ENCODE measurements at regions not wholly inside any gene's neighbourhood (a gene's known extent, or its start where the extent isn't known, plus 50 kb on each side); places are given as distances from the start of the nearest gene placed in this dataset.

DNA sequence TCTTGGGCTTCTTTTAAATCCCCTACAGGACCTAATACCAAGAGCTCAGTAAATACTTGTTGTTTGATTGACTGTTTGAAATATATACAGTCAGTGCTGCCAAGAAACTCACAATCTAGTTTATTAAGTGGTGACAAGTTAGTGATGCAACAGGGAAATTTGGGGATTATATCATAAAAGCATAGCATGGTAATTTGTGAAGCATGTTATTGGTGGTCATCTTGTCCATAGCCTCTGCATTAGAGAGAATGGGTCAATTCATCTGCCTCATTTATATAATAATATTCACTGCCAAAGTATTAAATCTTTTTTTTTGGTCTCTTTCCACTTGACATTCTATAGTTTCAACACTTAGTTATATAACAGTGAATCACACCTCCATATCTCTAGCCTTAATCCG, 138.2 kb upstream of the SPAG17 start:
- H3K27me3 ChIP-seq (ENCODE audit: control insufficient read depth, insufficient read depth, low read length): no peaks in the 10 kb centered on the region
- intact Hi-C loops (cut with DNase I): no loop called here
- TF ChIP-seq, protein P1, sequence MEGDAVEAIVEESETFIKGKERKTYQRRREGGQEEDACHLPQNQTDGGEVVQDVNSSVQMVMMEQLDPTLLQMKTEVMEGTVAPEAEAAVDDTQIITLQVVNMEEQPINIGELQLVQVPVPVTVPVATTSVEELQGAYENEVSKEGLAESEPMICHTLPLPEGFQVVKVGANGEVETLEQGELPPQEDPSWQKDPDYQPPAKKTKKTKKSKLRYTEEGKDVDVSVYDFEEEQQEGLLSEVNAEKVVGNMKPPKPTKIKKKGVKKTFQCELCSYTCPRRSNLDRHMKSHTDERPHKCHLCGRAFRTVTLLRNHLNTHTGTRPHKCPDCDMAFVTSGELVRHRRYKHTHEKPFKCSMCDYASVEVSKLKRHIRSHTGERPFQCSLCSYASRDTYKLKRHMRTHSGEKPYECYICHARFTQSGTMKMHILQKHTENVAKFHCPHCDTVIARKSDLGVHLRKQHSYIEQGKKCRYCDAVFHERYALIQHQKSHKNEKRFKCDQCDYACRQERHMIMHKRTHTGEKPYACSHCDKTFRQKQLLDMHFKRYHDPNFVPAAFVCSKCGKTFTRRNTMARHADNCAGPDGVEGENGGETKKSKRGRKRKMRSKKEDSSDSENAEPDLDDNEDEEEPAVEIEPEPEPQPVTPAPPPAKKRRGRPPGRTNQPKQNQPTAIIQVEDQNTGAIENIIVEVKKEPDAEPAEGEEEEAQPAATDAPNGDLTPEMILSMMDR (IDR thresholded peaks at IDR 0.05; ENCODE audit: borderline replicate concordance, extremely low read depth, insufficient read depth): no peak
- H3K9me3 ChIP-seq (ENCODE audit: control insufficient read depth in 2 of 3, insufficient read depth in 1 of 3, low read length in 3 of 3): no peaks in the 10 kb centered on the region
- no peak overlapping the region for H3K27ac ChIP-seq (ENCODE audit: low read depth in 2 of 2, low read length in 2 of 2)
- H3K4me1 ChIP-seq (ENCODE audit: control insufficient read depth in 2 of 3, insufficient read depth in 2 of 3, low read depth in 1 of 3, low read length in 3 of 3): no peaks in the 10 kb centered on the region
- no peaks in the 10 kb centered on the region for H3K36me3 ChIP-seq (ENCODE audit: control insufficient read depth in 2 of 3, insufficient read depth in 3 of 3, low read length in 3 of 3)
- no peak for DNase-seq
- no peak overlapping the region for H3K4me3 ChIP-seq (ENCODE audit: low read length in 3 of 3)
- no peak overlapping the region for H3K9ac ChIP-seq (ENCODE audit: low read length in 3 of 3)
- FAIRE-seq: no peak

DNA sequence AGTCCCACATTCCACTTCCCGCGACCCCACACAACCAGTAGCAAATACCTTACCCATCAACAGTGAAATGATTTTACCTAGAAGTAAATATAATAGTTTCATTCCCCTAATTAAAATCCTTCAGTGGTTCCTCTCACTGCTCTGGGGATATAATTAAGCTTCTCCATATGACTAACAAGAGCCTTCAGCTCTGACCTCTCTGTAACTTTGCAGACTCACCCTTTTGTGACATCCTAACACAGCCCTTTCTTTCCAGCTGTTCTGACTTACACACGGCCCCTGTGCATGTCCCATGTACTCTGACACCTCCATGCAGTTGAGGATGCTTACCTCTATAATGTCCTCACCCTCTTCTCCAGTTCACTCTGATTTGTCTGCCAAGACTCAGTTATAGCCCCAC, 137.3 kb upstream of the SPAG17 start:
- H3K4me3 ChIP-seq (ENCODE audit: low read length in 3 of 3): no peak overlapping the region
- TF ChIP-seq, protein P1 (IDR thresholded peaks at IDR 0.05; ENCODE audit: borderline replicate concordance, extremely low read depth, insufficient read depth): no peak
- no peak for DNase-seq
- H3K9me3 ChIP-seq (ENCODE audit: control insufficient read depth in 2 of 3, insufficient read depth in 1 of 3, low read length in 3 of 3): no peaks in the 10 kb centered on the region
- no peak for FAIRE-seq
- no peaks in the 10 kb centered on the region for H3K4me1 ChIP-seq (ENCODE audit: control insufficient read depth in 2 of 3, insufficient read depth in 2 of 3, low read depth in 1 of 3, low read length in 3 of 3)
- no peaks in the 10 kb centered on the region for H3K36me3 ChIP-seq (ENCODE audit: control insufficient read depth in 2 of 3, insufficient read depth in 3 of 3, low read length in 3 of 3)
- H3K9ac ChIP-seq (ENCODE audit: low read length in 3 of 3): no peak overlapping the region
- no peak overlapping the region for H3K27ac ChIP-seq (ENCODE audit: low read depth in 2 of 2, low read length in 2 of 2)
- intact Hi-C loops (cut with DNase I): no loop called here
- H3K27me3 ChIP-seq (ENCODE audit: control insufficient read depth, insufficient read depth, low read length): no peaks in the 10 kb centered on the region

DNA sequence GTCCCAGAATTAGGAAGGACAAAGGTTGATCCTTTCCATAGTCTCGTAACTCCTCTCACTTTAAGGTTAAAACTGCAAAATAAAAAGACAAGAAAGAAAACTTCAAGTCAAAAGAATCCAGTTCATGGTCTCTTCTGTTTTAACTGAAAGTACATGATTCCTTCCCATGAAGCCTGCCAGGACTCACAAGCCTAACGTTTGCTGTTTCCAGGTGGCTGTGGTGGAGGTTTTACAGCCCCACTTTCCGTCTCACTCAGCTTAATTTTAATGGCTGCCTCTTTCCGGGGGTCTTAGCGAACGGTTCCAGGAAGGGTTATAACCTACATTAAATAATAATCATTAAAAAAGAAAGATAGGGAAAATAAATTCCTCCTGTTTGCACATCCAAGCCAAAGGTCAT, 136.8 kb upstream of the SPAG17 start:
- H3K9ac ChIP-seq (ENCODE audit: low read length in 3 of 3): no peak overlapping the region
- no peaks in the 10 kb centered on the region for H3K36me3 ChIP-seq (ENCODE audit: control insufficient read depth in 2 of 3, insufficient read depth in 3 of 3, low read length in 3 of 3)
- intact Hi-C loops (cut with DNase I): no loop called here
- H3K27me3 ChIP-seq (ENCODE audit: control insufficient read depth, insufficient read depth, low read length): no peaks in the 10 kb centered on the region
- no peak overlapping the region for H3K27ac ChIP-seq (ENCODE audit: low read depth in 2 of 2, low read length in 2 of 2)
- no peaks in the 10 kb centered on the region for H3K4me1 ChIP-seq (ENCODE audit: control insufficient read depth in 2 of 3, insufficient read depth in 2 of 3, low read depth in 1 of 3, low read length in 3 of 3)
- H3K4me3 ChIP-seq (ENCODE audit: low read length in 3 of 3): no peak overlapping the region
- TF ChIP-seq, protein P1 (IDR thresholded peaks at IDR 0.05; ENCODE audit: borderline replicate concordance, extremely low read depth, insufficient read depth): no peak
- DNase-seq (peak in 1 of 5 donors; percentile 41), FAIRE-seq (no peak)
- H3K9me3 ChIP-seq (ENCODE audit: control insufficient read depth in 2 of 3, insufficient read depth in 1 of 3, low read length in 3 of 3): no peaks in the 10 kb centered on the region

All from kidney (tissue), 13 donors.